Renal cortical epithelial cell (primary cell): ENCODE measurements at regions not wholly inside any gene's neighbourhood (a gene's known extent, or its start where the extent isn't known, plus 50 kb on each side); places are given as distances from the start of the nearest gene placed in this dataset.
A peak's percentile ranks its signal among the peaks of the same experiment; 100 is the strongest.

ENCODE experiments used
- DNase-seq: peaks from one replicate; pipeline ENCODE4 v3.0.0-alpha.2; 2011; ENCODE audit warnings: low read depth

DNA sequence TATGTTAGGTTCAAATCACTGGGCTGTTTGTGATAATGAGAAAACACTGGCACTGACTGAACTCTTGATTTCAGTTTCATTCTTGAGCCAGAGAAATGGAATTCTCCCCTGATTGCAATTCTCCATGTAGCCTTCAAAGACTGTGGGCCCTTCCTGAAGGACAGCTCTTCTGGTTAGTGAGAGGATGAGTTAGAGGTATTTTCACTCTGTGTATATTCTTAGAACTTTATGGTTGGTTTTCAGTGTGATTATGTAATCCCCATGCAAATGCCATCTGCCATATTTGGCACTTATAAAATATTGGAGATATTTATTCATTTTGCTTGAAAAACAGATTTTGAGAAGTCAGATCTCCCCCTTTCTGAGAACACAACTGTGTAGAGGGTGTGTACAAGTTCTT lies 323.7 kb downstream of the SLC4A3 start:
- no peak for DNase-seq

DNA sequence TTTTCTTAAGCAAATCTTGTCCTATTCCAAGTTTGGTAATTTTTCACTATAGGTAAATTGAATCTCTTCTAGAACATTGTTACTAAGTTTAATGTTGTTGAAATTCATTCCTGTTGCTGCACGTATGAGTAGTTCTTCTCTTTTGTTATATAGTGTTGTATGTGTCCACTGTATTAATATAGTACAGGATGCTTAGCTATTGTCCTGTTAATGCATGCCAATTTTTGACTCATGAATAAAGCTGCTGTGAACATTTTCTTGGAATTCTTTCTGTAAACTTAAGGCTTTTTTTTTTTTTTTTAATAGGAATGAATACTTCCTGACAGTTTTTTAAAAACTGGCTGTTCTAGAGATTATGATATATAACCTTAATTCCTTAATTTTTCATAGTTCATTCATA lies 326.9 kb downstream of the SLC4A3 start:
- DNase-seq = no peak

DNA sequence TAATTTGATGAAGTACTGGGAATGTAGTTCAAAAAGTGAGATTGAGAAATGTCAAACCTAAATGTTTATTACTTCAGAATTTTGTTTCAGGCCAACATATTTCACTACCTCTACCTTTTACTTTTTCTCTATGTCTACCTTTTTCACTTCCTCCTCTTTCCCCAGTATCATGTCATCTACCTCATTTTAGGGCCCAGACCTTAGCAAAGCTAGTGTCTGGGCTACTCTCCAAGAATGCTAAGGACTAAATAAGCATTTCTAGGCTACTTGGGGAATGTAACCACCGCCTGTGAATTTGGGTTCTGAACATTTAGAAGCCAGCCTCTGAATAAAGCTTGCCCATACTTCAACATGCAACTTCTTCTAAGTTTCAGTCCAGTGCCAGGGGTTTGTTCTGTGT lies 330.4 kb downstream of the SLC4A3 start:
- no peak for DNase-seq

DNA sequence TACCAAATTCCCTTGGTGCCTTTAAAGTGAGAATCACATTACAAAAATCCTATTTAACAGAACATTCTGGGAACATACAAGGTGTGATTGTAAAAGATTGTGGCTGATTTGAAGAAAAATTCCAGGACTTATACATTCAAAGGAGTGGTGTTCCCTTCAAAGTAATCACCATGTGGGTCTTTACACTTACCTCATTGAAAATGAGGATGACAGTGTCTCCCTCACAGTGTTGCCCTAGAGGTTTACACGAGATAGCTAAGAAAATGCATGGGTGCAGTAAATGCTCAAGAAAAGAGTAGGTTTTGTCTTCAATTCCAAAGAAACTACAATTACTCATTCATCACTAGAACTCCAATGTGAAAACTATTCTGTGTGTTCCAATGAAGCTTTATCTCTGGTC lies 331.5 kb downstream of the SLC4A3 start:
- DNase-seq = no peak

DNA sequence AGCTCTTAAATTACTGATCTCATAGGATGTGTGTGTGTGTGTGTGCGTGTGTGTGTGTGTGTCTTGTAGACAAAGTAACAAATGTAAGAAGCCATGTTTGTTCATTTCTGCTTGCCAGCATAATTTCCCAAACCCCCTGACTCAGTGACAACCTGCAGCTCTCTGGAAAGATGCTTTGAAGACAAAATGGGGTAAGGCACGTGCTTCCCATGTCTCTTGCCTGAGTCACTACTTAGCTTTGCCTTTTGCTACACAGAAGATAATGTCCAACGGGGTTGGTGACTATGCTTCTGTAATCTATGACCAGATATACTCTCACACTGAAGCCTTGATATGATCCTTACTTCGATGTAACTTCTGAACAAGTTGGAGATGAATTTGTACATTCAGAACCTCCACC lies 332.0 kb downstream of the SLC4A3 start:
- no peak for DNase-seq

GRCh38 chr2:219961947-219962498 lies 334.6 kb downstream of the SLC4A3 start:
- DNase-seq = no peak

GRCh38 chr2:219962801-219963200 lies 335.4 kb downstream of the SLC4A3 start:
- DNase-seq = no peak

GRCh38 chr2:219965287-219966194 lies 338.1 kb downstream of the SLC4A3 start:
- DNase-seq = peak; percentile 70

GRCh38 chr2:219967247-219968245 lies 340.1 kb downstream of the SLC4A3 start:
- no peak for DNase-seq

GRCh38 chr2:219968685-219969345 lies 341.4 kb downstream of the SLC4A3 start:
- DNase-seq = peak; percentile 70

DNA sequence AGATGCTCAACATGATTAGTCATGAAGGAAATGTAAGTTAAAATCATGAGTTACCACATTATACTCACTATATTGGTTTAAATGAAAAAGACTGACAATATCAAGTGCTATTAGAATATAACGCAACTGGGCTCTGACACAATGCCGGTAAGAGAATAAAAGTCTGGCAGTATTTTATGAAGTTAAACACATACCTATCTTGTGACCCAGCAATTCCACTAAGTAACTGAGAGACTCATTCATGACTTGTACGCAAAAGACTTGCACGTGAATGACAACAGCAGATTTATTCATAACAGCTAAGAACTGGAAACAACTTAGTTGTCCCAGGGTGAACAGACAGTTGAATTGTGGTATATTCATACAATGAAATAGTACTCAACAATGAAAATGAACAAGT lies 342.1 kb downstream of the SLC4A3 start:
- DNase-seq = no peak

- no peak for DNase-seq
Observed at GRCh38 chr2:219973136-219973535, 345.7 kb downstream of the SLC4A3 start.

DNA sequence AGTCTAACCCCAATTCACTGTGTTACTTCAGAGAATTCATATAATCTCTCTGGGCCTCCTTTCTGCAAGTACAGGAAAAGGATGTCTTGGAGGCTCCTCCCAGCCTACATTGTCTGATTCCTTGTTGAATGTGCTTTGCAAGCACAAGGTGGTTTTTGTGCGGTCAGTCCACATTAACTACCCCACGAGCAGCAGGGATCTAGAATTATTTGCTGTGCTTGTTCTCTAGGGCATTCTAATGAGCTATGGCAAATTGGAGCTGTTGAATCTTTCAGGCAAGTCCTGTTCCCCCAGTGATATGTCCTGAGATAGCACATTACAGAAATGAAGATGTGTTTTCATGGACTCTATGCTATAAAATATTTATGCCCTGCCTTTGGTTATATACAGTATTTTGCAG lies 349.4 kb downstream of the SLC4A3 start:
- DNase-seq = no peak

DNA sequence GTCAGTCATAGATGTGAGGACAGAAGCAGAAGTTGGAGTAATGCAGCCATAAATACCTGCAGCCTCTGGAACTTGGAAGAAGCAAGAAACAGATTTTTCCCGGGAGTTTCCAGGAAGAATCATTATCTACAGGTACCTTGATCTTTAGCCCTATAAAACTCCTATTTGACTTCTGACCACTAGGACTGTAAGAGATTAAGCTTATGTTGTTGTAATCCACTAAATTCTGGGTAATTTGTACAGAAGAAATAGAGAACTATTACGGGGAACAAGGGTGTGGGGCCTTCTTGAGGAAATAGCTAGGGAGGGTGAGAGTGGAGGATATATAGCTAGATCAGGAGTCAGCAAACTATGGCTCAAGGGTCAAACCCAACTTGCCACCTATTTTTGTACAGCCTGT lies 353.2 kb downstream of the SLC4A3 start:
- no peak for DNase-seq

GRCh38 chr2:219983836-219984235 lies 356.4 kb downstream of the SLC4A3 start:
- DNase-seq = no peak

DNA sequence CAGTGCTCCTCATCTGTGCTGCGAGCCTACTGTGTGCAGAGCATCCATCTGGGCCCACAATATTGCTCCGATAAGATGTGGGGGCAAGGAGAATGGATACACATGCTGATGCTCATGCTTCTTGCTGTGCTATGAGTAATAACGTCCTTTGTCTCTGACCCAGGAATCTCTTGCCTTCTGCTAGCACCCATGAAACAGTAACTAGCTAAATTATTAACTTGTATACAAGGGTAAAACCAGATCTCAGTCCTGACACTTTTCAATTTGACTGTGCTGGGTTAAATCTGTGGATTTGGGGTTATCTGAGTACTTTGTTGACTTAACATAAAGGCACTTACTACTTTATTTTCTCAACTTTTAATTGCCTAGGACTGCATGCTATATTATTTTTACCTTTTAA lies 357.6 kb downstream of the SLC4A3 start:
- DNase-seq = no peak

GRCh38 chr2:219987830-219988229 lies 360.4 kb downstream of the SLC4A3 start:
- DNase-seq = peak; percentile 73

DNA sequence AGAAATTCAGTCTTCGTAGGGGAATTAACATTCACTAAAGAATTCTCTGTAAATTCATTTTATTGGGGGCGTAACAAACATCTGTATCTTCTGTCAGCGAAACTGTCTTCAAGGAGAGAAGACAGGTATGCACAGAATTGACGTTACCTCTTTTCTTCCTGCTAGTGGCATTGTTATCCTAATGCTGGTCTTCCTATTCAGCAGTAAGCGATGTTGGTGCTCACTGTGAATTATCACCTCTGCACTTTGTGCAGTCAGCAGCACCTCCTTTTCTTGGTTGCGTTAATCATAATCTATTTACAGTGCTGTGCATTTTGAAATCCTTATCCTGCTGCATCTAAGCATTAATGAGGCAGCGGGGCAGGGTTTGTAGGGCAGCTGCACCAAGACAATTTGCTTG lies 362.3 kb downstream of the SLC4A3 start:
- no peak for DNase-seq

DNA sequence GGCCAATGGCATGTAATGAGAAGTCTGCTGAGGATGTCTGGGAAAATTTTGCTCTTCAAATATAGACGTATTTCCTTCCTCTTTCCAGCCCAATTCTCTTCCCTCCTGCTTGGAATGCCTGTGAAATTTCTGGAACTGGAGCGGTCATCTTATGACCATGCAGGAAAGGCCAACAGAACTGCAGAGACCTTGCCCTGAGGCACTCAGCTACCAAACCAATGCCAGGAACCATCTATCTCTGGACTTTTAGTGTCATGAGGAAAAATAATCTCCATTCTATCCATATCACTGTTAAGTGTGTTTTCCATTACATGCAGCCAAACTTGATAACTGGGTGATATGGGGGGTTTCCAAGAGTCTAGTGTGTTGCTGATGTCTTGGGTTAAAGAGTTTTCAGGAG lies 363.7 kb downstream of the SLC4A3 start:
- no peak for DNase-seq

DNA sequence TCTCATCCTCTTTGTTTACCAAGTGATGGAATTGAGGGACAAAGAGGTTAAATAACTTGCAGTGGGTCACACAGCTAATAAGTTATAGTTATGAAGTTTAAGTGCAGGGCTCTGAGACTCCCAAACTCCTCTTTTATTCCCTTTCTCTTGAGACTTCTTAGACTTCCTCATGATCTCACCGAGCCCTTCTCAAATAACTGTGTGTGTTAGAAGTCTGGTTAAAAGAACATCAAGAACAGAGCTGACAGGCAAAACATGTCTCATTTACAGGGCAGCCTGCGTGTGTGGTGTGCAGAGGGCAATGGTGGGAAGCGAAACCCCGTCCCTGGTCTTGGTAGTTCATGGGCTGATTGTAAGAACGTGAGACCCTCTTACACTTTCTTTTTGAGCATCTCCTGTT lies 368.0 kb downstream of the SLC4A3 start:
- DNase-seq = no peak

- no peak for DNase-seq
Observed at GRCh38 chr2:219995991-219996765, 368.7 kb downstream of the SLC4A3 start.
